Skeletal muscle satellite cell (primary cell): ENCODE measurements at regions not wholly inside any gene's neighbourhood (a gene's known extent, or its start where the extent isn't known, plus 50 kb on each side); places are given as distances from the start of the nearest gene placed in this dataset.

Experiments used
- H3K27me3 ChIP-seq: 2 replicates; pipeline ENCODE4 v1.7.0; 2013; ENCODE audit warnings: low read length; ENCODE audit not compliant: control insufficient read depth, insufficient read depth
- H3K36me3 ChIP-seq: 2 replicates; pipeline ENCODE4 v1.7.0; 2013; ENCODE audit warnings: mild to moderate bottlenecking, control low read depth, low read length; ENCODE audit not compliant: insufficient read depth
- H3K4me1 ChIP-seq: 2 replicates; pipeline ENCODE4 v1.7.0; 2013; ENCODE audit warnings: low read length; ENCODE audit not compliant: control insufficient read depth, insufficient read depth
- H3K4me2 ChIP-seq: 2 replicates; pipeline ENCODE4 v1.7.0; 2013; ENCODE audit warnings: mild to moderate bottlenecking, low read length
- H3K4me3 ChIP-seq: 2 replicates; pipeline ENCODE4 v1.7.0; 2013; ENCODE audit warnings: low read length
- H3K9ac ChIP-seq: 2 replicates; pipeline ENCODE4 v1.7.0; 2013; ENCODE audit warnings: mild to moderate bottlenecking, low read depth, low read length, moderate library complexity
- H3K9me3 ChIP-seq: replicated peaks from 2 replicates; pipeline ENCODE4 v1.7.0; 2013; ENCODE audit warnings: mild to moderate bottlenecking, control low read depth, low read length

- Histone ChIP-seq H3K4me3 (no peak overlapping the region), H3K9me3 (no peaks in the 10 kb centered on the region), H3K36me3 (no peaks in the 10 kb centered on the region), H3K27me3 (no peaks in the 10 kb centered on the region), H3K9ac (peak overlapping the region; percentile 69), H3K4me2 (peak overlapping the region; percentile 50), H3K4me1 (peaks cover 11% of the 10 kb centered on the region)
Measured at GRCh38 chr18:68623342-68623741, 91.6 kb downstream of the TMX3 start.

- H3K4me2 ChIP-seq, result no peak overlapping the region
- no peaks in the 10 kb centered on the region for H3K36me3 ChIP-seq
- no peaks in the 10 kb centered on the region for H3K27me3 ChIP-seq
- H3K9ac ChIP-seq, result no peak overlapping the region
- no peaks in the 10 kb centered on the region for H3K9me3 ChIP-seq
- H3K4me3 ChIP-seq, result no peak overlapping the region
- no peaks in the 10 kb centered on the region for H3K4me1 ChIP-seq
Measured at GRCh38 chr18:68611311-68611710, 103.6 kb downstream of the TMX3 start.

GRCh38 chr18:68608851-68609490, 105.9 kb downstream of the TMX3 start:
- no peaks in the 10 kb centered on the region for H3K27me3 ChIP-seq
- no peaks in the 10 kb centered on the region for H3K9me3 ChIP-seq
- H3K4me1 ChIP-seq, result no peaks in the 10 kb centered on the region
- H3K4me2 ChIP-seq, result no peak overlapping the region
- no peak overlapping the region for H3K9ac ChIP-seq
- no peak overlapping the region for H3K4me3 ChIP-seq
- H3K36me3 ChIP-seq, result no peaks in the 10 kb centered on the region

- H3K4me1 ChIP-seq, result no peaks in the 10 kb centered on the region
- no peak overlapping the region for H3K4me3 ChIP-seq
- no peaks in the 10 kb centered on the region for H3K9me3 ChIP-seq
- H3K4me2 ChIP-seq, result no peak overlapping the region
- no peak overlapping the region for H3K9ac ChIP-seq
- no peaks in the 10 kb centered on the region for H3K36me3 ChIP-seq
- H3K27me3 ChIP-seq, result no peaks in the 10 kb centered on the region
Measured at GRCh38 chr18:68607852-68608251, 107.1 kb downstream of the TMX3 start.

- no peaks in the 10 kb centered on the region for H3K9me3 ChIP-seq
- no peaks in the 10 kb centered on the region for H3K27me3 ChIP-seq
- no peak overlapping the region for H3K4me2 ChIP-seq
- H3K4me1 ChIP-seq, result no peaks in the 10 kb centered on the region
- H3K36me3 ChIP-seq, result no peaks in the 10 kb centered on the region
- no peak overlapping the region for H3K4me3 ChIP-seq
- H3K9ac ChIP-seq, result no peak overlapping the region
Measured at GRCh38 chr18:68604256-68604655, 110.7 kb downstream of the TMX3 start.

GRCh38 chr18:68596016-68596415, 118.9 kb downstream of the TMX3 start:
- H3K9me3 ChIP-seq, result no peaks in the 10 kb centered on the region
- H3K36me3 ChIP-seq, result no peaks in the 10 kb centered on the region
- no peak overlapping the region for H3K9ac ChIP-seq
- no peaks in the 10 kb centered on the region for H3K27me3 ChIP-seq
- H3K4me1 ChIP-seq, result no peaks in the 10 kb centered on the region
- H3K4me2 ChIP-seq, result no peak overlapping the region
- no peak overlapping the region for H3K4me3 ChIP-seq

GRCh38 chr18:68588169-68588568, 126.7 kb downstream of the TMX3 start:
- no peak overlapping the region for H3K9ac ChIP-seq
- no peak overlapping the region for H3K4me3 ChIP-seq
- no peak overlapping the region for H3K4me2 ChIP-seq
- H3K36me3 ChIP-seq, result no peaks in the 10 kb centered on the region
- no peaks in the 10 kb centered on the region for H3K4me1 ChIP-seq
- no peaks in the 10 kb centered on the region for H3K27me3 ChIP-seq
- H3K9me3 ChIP-seq, result no peaks in the 10 kb centered on the region

GRCh38 chr18:68583685-68584084, 131.2 kb downstream of the TMX3 start:
- Histone ChIP-seq H3K36me3 (no peaks in the 10 kb centered on the region), H3K27me3 (no peaks in the 10 kb centered on the region), H3K4me2 (no peak overlapping the region), H3K4me3 (no peak overlapping the region), H3K9ac (no peak overlapping the region), H3K9me3 (no peaks in the 10 kb centered on the region), H3K4me1 (no peaks in the 10 kb centered on the region)

- no peaks in the 10 kb centered on the region for H3K36me3 ChIP-seq
- no peaks in the 10 kb centered on the region for H3K4me1 ChIP-seq
- H3K9ac ChIP-seq, result no peak overlapping the region
- no peak overlapping the region for H3K4me2 ChIP-seq
- no peaks in the 10 kb centered on the region for H3K27me3 ChIP-seq
- no peak overlapping the region for H3K4me3 ChIP-seq
- H3K9me3 ChIP-seq, result no peaks in the 10 kb centered on the region
Measured at GRCh38 chr18:68574311-68574710, 140.6 kb downstream of the TMX3 start.

GRCh38 chr18:68569936-68570335, 145.0 kb downstream of the TMX3 start:
- H3K4me1 ChIP-seq, result no peaks in the 10 kb centered on the region
- no peak overlapping the region for H3K4me3 ChIP-seq

GRCh38 chr18:68568364-68569155, 146.3 kb downstream of the TMX3 start:
- Histone ChIP-seq H3K4me1 (no peaks in the 10 kb centered on the region), H3K4me2 (no peak overlapping the region), H3K27me3 (no peaks in the 10 kb centered on the region), H3K9ac (no peak overlapping the region), H3K4me3 (no peak overlapping the region), H3K36me3 (no peaks in the 10 kb centered on the region), H3K9me3 (no peaks in the 10 kb centered on the region)

More at GRCh38 chr18:68569936-68570335, 145.0 kb downstream of the TMX3 start:
- H3K4me2 ChIP-seq, result no peak overlapping the region
- H3K36me3 ChIP-seq, result no peaks in the 10 kb centered on the region
- no peaks in the 10 kb centered on the region for H3K9me3 ChIP-seq
- H3K27me3 ChIP-seq, result no peaks in the 10 kb centered on the region
- H3K9ac ChIP-seq, result no peak overlapping the region

- no peaks in the 10 kb centered on the region for H3K9me3 ChIP-seq
- no peaks in the 10 kb centered on the region for H3K27me3 ChIP-seq
- H3K4me3 ChIP-seq, result no peak overlapping the region
- no peaks in the 10 kb centered on the region for H3K36me3 ChIP-seq
- no peaks in the 10 kb centered on the region for H3K4me1 ChIP-seq
- H3K4me2 ChIP-seq, result no peak overlapping the region
- no peak overlapping the region for H3K9ac ChIP-seq
Measured at GRCh38 chr18:68566991-68567390, 147.9 kb downstream of the TMX3 start.
